HepG2 (cell line): ENCODE measurements at regions not wholly inside any gene's neighbourhood (a gene's known extent, or its start where the extent isn't known, plus 50 kb on each side); places are given as distances from the start of the nearest gene placed in this dataset.

Experiments used
- CERS6 ChIP-seq: sonication (generic); formaldehyde crosslinking; IDR thresholded peaks from 2 replicates; pipeline ENCODE4 v1.5.0; 2020; ENCODE audit warnings: missing genetic modification reagents
- FOSL2 ChIP-seq: sonication (generic); formaldehyde crosslinking; IDR thresholded peaks from 2 replicates; pipeline ENCODE4 v1.4.0; 2020; ENCODE audit warnings: missing genetic modification reagents
- PRDM4 ChIP-seq: sonication (generic); formaldehyde crosslinking; IDR thresholded peaks from 2 replicates; pipeline ENCODE4 v1.9.0; 2021; ENCODE audit warnings: missing genetic modification reagents, borderline replicate concordance
- SP4 ChIP-seq: sonication (generic); formaldehyde crosslinking; IDR thresholded peaks from 2 replicates; pipeline ENCODE4 v1.8.1; 2023; ENCODE audit warnings: mild to moderate bottlenecking, missing genetic modification reagents
- ZBTB40 ChIP-seq, 2 experiments: fragments of 450-650 bp in 1 of 2; sonication (generic) in 1 of 2; formaldehyde crosslinking in 1 of 2; IDR thresholded peaks; 2 replicates each; pipeline versions ENCODE4 v1.6.1 to v1.8.0; 2016 to 2022; ENCODE audit warnings: antibody characterized with exemption in 1 of 2, mild to moderate bottlenecking in 1 of 2, missing genetic modification reagents in 1 of 2

- TF ChIP-seq PRDM4 (no peak), FOSL2 (CRISPR knock-in tag) (no peak), ZBTB40 (IDR thresholded peaks at IDR 0.05) (no peak), ZBTB40 (CRISPR knock-in tag; IDR thresholded peaks at IDR 0.05) (no peak), CERS6 (CRISPR knock-in tag) (no peak), SP4 (CRISPR knock-in tag) (no peak)
- TF ChIP-seq, all 625 proteins: peak for 0
Measured at GRCh38 chr13:88000787-88001186, 329.6 kb downstream of the SLITRK5 start (continued).
